Immature natural killer cell (primary cell): ENCODE measurements at regions not wholly inside any gene's neighbourhood (a gene's known extent, or its start where the extent isn't known, plus 50 kb on each side); places are given as distances from the start of the nearest gene placed in this dataset.
A peak's percentile ranks its signal among the peaks of the same experiment; 100 is the strongest.
"Not testable (repeated sequence)": the region's sequence is repeated elsewhere in the genome, so short reads cannot be mapped to it uniquely, and the experiment has no call there.

Experiments
- DNase-seq, 3 donors: peaks; one replicate each; pipeline ENCODE4 v3.0.0; 2022; ENCODE audit warnings: mixed read lengths in 1 of 3
- H3K27ac Mint-ChIP-seq, 6 donors: one replicate each; pipeline ENCODE4 v1.8.0; 2020; ENCODE audit warnings: mixed read lengths in 6 of 6, mild to moderate bottlenecking in 5 of 6, inconsistent platforms in 4 of 6, moderate library complexity in 3 of 6
- H3K27me3 Mint-ChIP-seq, 3 donors: one replicate each; pipeline ENCODE4 v1.8.0; 2020 to 2021; ENCODE audit warnings: low read depth in 3 of 3, mild to moderate bottlenecking in 3 of 3, mixed read lengths in 3 of 3, moderate library complexity in 3 of 3, inconsistent platforms in 1 of 3
- H3K36me3 Mint-ChIP-seq, 3 donors: one replicate each; pipeline ENCODE4 v1.8.0; 2020; ENCODE audit warnings: mixed read lengths in 3 of 3, inconsistent platforms in 2 of 3, mild to moderate bottlenecking in 2 of 3
- H3K4me1 Mint-ChIP-seq, 2 donors: one replicate each; pipeline ENCODE4 v1.8.0; 2020; ENCODE audit warnings: inconsistent platforms in 2 of 2, mild to moderate bottlenecking in 2 of 2, mixed read lengths in 2 of 2, moderate library complexity in 1 of 2
- H3K4me3 Mint-ChIP-seq, 5 donors: one replicate each; pipeline ENCODE4 v1.8.0; 2020; ENCODE audit warnings: mild to moderate bottlenecking in 5 of 5, mixed read lengths in 5 of 5, inconsistent platforms in 3 of 5, moderate library complexity in 3 of 5
- H3K9me3 Mint-ChIP-seq, 6 donors: one replicate each; pipeline ENCODE4 v1.8.0; 2020; ENCODE audit warnings: mild to moderate bottlenecking in 6 of 6, mixed read lengths in 6 of 6, inconsistent platforms in 4 of 6, moderate library complexity in 3 of 6

DNA sequence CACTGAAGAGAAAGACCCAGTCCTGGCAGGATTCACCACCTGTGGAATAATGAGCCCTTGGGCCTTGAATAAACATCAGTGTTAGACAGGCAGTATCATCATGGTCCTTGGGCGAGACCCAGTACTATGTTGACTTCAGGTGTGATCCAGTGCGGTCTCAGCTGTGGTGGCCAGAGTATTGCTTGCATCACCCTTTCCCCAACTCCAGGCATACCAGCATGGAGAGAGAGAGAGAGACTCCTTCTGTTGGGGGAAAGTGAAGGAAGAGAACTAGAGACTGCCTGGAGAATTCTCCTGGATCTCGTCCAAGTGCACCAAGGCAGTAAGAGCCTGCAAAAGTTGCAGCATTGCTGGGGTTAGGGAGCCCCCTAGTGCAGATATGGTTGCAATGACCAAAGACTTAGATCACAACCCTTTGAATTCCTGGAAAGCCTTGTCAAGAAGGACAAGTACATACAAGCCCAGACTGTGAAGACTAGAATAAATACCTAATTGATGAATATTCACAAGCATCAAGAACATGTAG is 61.1 kb upstream of the VAMP7 start:
- DNase-seq = peak; percentile 16 to 33 (median 23)

GRCh38 chrX:155819525-155819924 is 61.6 kb upstream of the VAMP7 start:
- no peaks in the 10 kb centered on the region for H3K4me1 Mint-ChIP-seq
- no peak overlapping the region for H3K27ac Mint-ChIP-seq
- no peak overlapping the region for H3K4me3 Mint-ChIP-seq
- H3K36me3 Mint-ChIP-seq = no peaks in the 10 kb centered on the region
- H3K27me3 Mint-ChIP-seq = peaks cover 0 to 31% (median 3%) of the 10 kb centered on the region in 3 donors
- H3K9me3 Mint-ChIP-seq = peaks cover 0 to under 1% (median 0%) of the 10 kb centered on the region in 6 donors
- no peak for DNase-seq

More for the DNA sequence above, 61.1 kb upstream of the VAMP7 start:
- Mint-ChIP-seq H3K4me1 (no peaks in the 10 kb centered on the region), H3K27me3 (peaks cover 0 to 31% (median 3%) of the 10 kb centered on the region in 3 donors), H3K4me3 (no peak overlapping the region), H3K36me3 (no peaks in the 10 kb centered on the region), H3K9me3 (peaks cover 0 to 5% (median 1%) of the 10 kb centered on the region in 6 donors), H3K27ac (no peak overlapping the region)

- DNase-seq, H3K27ac Mint-ChIP-seq, H3K9me3 Mint-ChIP-seq, H3K4me1 Mint-ChIP-seq, H3K4me3 Mint-ChIP-seq, H3K36me3 Mint-ChIP-seq: not testable (repeated sequence)
- peaks cover 0 to 30% (median 2%) of the 10 kb centered on the region in 3 donors for H3K27me3 Mint-ChIP-seq
Measured at GRCh38 chrX:155814391-155814790, 66.8 kb upstream of the VAMP7 start.

GRCh38 chrX:155779831-155780230 is 101.3 kb upstream of the VAMP7 start:
- Mint-ChIP-seq H3K4me1 (no peaks in the 10 kb centered on the region), H3K4me3 (no peak overlapping the region), H3K27ac (no peak overlapping the region), H3K36me3 (peaks cover 0 to 5% (median 0%) of the 10 kb centered on the region in 3 donors), H3K27me3 (peaks cover 0 to 4% (median 2%) of the 10 kb centered on the region in 3 donors), H3K9me3 (peaks cover 0 to 3% (median 0%) of the 10 kb centered on the region in 6 donors)
- DNase-seq = no peak

GRCh38 chrX:155778844-155779553 is 102.1 kb upstream of the VAMP7 start:
- peaks cover 0 to 5% (median 0%) of the 10 kb centered on the region in 3 donors for H3K36me3 Mint-ChIP-seq
- DNase-seq = no peak
- H3K27ac Mint-ChIP-seq = no peak overlapping the region
- peaks cover 0 to 4% (median 2%) of the 10 kb centered on the region in 3 donors for H3K27me3 Mint-ChIP-seq
- H3K9me3 Mint-ChIP-seq = peaks cover 0 to 3% (median 0%) of the 10 kb centered on the region in 6 donors
- no peak overlapping the region for H3K4me3 Mint-ChIP-seq
- H3K4me1 Mint-ChIP-seq = no peaks in the 10 kb centered on the region

DNA sequence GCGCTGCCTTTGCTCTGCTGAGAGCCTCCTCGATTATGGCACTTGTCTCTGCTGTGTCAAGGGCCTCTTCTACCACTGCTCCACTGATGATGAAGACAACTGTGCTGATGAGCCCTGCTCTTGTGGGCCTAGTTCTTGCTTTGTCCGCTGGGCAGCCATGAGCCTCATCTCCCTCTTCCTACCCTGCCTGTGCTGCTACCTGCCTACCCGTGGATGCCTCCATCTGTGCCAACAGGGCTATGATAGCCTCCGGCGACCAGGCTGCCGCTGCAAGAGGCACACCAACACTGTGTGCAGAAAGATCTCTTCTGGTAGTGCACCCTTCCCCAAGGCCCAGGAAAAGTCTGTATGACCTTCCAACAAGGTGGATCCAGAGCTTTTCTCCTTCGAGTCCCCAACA is 106.8 kb upstream of the VAMP7 start:
- Mint-ChIP-seq H3K4me1 (no peaks in the 10 kb centered on the region), H3K27me3 (peaks cover 0 to 9% (median 4%) of the 10 kb centered on the region in 3 donors), H3K9me3 (peaks cover 0 to 3% (median 0%) of the 10 kb centered on the region in 6 donors), H3K4me3 (no peak overlapping the region), H3K27ac (no peak overlapping the region), H3K36me3 (peaks cover 0 to 5% (median 0%) of the 10 kb centered on the region in 3 donors)
- no peak for DNase-seq

GRCh38 chrX:155767876-155768769 is 113.0 kb upstream of the VAMP7 start:
- DNase-seq = no peak
- H3K9me3 Mint-ChIP-seq = peaks cover 0 to 4% (median 0%) of the 10 kb centered on the region in 6 donors
- peaks cover 12 to 19% of the 10 kb centered on the region in 2 donors for H3K4me1 Mint-ChIP-seq
- H3K27ac Mint-ChIP-seq = peak overlapping the region in 1 of 6 donors; percentile 20
- peaks cover 0 to 7% (median 4%) of the 10 kb centered on the region in 3 donors for H3K27me3 Mint-ChIP-seq
- no peaks in the 10 kb centered on the region for H3K36me3 Mint-ChIP-seq
- H3K4me3 Mint-ChIP-seq = peak overlapping the region; percentile 69 to 87 (median 78)

DNA sequence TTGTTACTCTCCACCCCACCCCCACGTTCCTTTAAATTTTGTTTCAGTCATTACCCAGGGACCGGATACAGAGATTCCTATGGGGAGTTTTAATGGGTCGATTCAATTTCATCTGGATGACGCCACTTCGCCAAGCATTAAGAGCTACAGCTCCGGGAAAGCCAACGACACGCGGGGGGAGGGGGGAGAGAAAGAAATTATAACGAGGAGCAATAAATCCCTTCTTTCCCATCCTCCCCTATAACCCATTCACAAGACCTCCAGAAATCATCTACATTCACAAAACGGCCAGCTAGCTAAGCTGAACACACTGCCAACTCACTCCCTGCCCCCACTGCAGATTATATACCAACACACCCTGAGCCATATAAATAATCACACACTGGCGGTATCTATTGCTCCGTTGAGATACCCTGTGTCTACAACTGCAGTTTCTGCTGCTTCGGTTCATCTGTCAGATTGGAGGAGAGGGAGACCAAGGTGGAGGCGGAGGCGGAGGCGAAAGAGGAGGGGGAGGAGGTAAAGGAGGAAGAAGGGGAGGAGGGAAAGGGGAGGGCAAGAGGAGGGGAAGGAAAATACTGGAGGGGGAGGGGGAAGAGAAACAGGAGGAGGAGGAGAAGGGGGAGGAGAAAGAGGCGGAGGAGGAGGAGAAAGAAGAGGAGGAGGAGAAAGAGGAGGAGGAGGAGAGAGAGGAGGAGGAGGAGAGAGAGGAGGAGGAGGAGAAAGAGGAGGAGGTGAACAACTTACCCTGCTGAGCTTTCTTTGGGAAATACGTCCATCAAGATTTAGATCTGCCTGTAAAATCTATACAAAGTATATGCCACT is 113.9 kb upstream of the VAMP7 start:
- Mint-ChIP-seq H3K27ac (peak overlapping the region in 4 of 6 donors; percentile 5 to 79 (median 70)), H3K4me3 (peak overlapping the region; percentile 69 to 87 (median 78)), H3K27me3 (peaks cover 0 to 7% (median 0%) of the 10 kb centered on the region in 3 donors), H3K4me1 (peaks cover 12 to 19% of the 10 kb centered on the region in 2 donors), H3K9me3 (peaks cover 0 to 4% (median 0%) of the 10 kb centered on the region in 6 donors), H3K36me3 (no peaks in the 10 kb centered on the region)
- peak; percentile 3 to 13 (median 6) for DNase-seq

- Mint-ChIP-seq H3K4me3 (peak overlapping the region in 3 of 5 donors; percentile 73 to 87 (median 84)), H3K27ac (peak overlapping the region in 2 of 6 donors; percentile 5 to 41), H3K36me3 (no peaks in the 10 kb centered on the region), H3K9me3 (peaks cover 0 to 5% (median 2%) of the 10 kb centered on the region in 6 donors), H3K4me1 (peaks cover 12 to 19% of the 10 kb centered on the region in 2 donors), H3K27me3 (peaks cover 0 to 11% (median 3%) of the 10 kb centered on the region in 3 donors)
- no peak for DNase-seq
Measured at GRCh38 chrX:155766321-155766720, 114.8 kb upstream of the VAMP7 start.

- no peaks in the 10 kb centered on the region for H3K36me3 Mint-ChIP-seq
- peaks cover 0 to 4% (median 3%) of the 10 kb centered on the region in 3 donors for H3K27me3 Mint-ChIP-seq
- no peak for DNase-seq
- peaks cover 0 to 5% (median 2%) of the 10 kb centered on the region in 6 donors for H3K9me3 Mint-ChIP-seq
- no peaks in the 10 kb centered on the region for H3K4me1 Mint-ChIP-seq
- H3K27ac Mint-ChIP-seq = no peak overlapping the region
- H3K4me3 Mint-ChIP-seq = no peak overlapping the region
Measured at GRCh38 chrX:155761185-155761584, 120.0 kb upstream of the VAMP7 start.

DNA sequence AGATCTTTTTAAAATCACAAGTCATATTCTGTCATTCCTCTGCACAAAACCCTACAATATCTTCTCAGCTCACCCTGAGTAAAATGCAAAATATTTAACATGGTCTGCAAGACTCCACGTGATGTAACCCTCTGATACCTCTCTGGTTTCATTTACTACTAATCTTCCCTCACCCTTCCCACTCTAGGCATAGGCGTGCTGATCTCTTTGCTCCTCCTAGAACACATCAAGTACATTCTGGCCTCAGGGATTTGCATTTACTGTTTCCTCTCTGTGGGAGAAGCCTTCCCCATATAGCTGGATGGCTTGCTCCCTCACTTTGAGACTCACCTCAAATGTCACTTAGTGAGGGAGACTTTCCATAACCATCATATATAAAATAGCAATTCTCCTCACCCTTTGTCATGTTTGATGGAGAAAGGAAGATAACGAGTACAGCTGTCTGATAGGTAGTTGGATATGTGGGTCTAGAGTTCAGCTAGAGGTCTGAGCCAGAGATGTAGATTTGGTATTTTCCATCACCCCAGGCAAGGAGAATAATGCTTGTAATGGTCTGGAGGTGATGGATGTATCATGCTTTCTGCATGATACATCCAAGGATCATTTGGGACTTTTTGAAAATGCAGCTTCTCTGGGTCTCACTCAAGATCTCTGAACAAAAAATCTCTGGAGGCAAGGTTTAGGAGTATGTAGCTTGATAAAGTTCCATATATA is 123.9 kb upstream of the VAMP7 start:
- no peak for DNase-seq
- peaks cover 0 to 6% (median 3%) of the 10 kb centered on the region in 3 donors for H3K27me3 Mint-ChIP-seq
- no peak overlapping the region for H3K27ac Mint-ChIP-seq
- H3K4me1 Mint-ChIP-seq = no peaks in the 10 kb centered on the region
- no peaks in the 10 kb centered on the region for H3K36me3 Mint-ChIP-seq
- H3K4me3 Mint-ChIP-seq = no peak overlapping the region
- H3K9me3 Mint-ChIP-seq = peaks cover 0 to 5% (median 0%) of the 10 kb centered on the region in 6 donors

DNA sequence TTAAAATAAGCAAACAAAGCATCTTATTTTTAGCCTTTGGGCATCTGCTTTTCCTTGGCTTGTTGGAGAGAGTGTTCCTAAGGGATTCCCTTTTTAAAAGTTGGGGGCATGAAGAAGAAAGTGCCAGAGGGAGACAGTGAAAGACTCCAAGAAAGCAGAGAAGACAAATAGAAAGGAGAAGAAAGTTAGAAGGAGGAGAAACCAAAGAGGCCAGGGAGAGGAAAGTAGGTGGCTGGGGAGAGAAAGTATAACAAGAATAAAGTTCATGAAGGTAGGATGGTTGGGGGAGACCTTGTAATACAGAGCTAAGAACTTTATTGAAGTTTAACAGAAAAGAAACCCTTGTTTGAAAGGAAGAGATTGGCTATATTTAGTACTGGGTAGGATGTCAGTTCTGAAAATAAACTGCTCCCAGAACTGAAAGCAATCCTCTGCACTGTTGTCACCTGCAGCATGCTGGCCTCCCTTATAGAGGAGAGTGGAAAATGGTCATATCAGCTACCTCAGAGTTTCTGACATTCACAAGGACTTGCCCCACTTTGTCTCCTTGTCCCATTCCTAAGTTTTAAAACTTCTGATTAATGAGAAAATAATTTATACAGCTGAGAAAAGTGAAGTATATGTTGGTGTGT is 125.3 kb upstream of the VAMP7 start:
- Mint-ChIP-seq H3K27ac (no peak overlapping the region), H3K36me3 (no peaks in the 10 kb centered on the region), H3K4me1 (no peaks in the 10 kb centered on the region), H3K27me3 (peaks cover 0 to 2% (median 2%) of the 10 kb centered on the region in 3 donors), H3K9me3 (no peaks in the 10 kb centered on the region), H3K4me3 (no peak overlapping the region)
- DNase-seq = no peak
